OCI-LY7 (cell line): ENCODE measurements at regions not wholly inside any gene's neighbourhood (a gene's known extent, or its start where the extent isn't known, plus 50 kb on each side); places are given as distances from the start of the nearest gene placed in this dataset.

ENCODE experiments used
- BruUV-seq: library from RNA; stranded (reverse); fragments of 400-500 nt; replicated peaks from 2 replicates; lab custom pipeline; 2021; lab: Mats Ljungman, UMichigan
- CTCF ChIA-PET: fragments of 300-600 bp; sonication (Branson Sonifier 250); formaldehyde crosslinking; loops from one replicate; lab custom pipeline; 2022; ENCODE audit warnings: antibody characterized with exemption; ENCODE audit not compliant: unreplicated experiment; lab: Charles Lee
- POLR2A ChIA-PET: fragments of 300-600 bp; sonication (Branson Sonifier 250); formaldehyde crosslinking; loops from one replicate; lab custom pipeline; 2022; ENCODE audit warnings: antibody characterized with exemption; lab: Charles Lee
- DNase-seq: peaks from one replicate; pipeline ENCODE4 v3.0.0-alpha.2; 2015; ENCODE audit warnings: low spot score
- H2AFZ ChIP-seq: fragments of 200-600 bp; sonication (generic), shearing (Covaris generic); 2 replicates; pipeline ENCODE4 v1.6.1; 2014; ENCODE audit warnings: mild to moderate bottlenecking, antibody characterized with exemption, low read length, moderate library complexity
- H3K27ac ChIP-seq: fragments of 200-600 bp; sonication (generic); 2 replicates; pipeline ENCODE4 v1.5.1; 2014; ENCODE audit warnings: mixed run types, low read depth, mild to moderate bottlenecking, moderate library complexity, low read length, inconsistent platforms; ENCODE audit not compliant: poor library complexity, severe bottlenecking
- H3K36me3 ChIP-seq: fragments of 200-600 bp; sonication (generic); 2 replicates; pipeline ENCODE4 v1.6.1; 2014; ENCODE audit warnings: mild to moderate bottlenecking, antibody characterized with exemption, low read length, moderate library complexity, mixed read lengths; ENCODE audit not compliant: insufficient read depth
- H3K4me1 ChIP-seq: fragments of 200-600 bp; sonication (generic); 2 replicates; pipeline ENCODE4 v1.5.1; 2014; ENCODE audit warnings: mild to moderate bottlenecking, low read length; ENCODE audit not compliant: insufficient read depth, poor library complexity, severe bottlenecking
- H3K4me2 ChIP-seq: fragments of 200-600 bp; sonication (generic); 2 replicates; pipeline ENCODE4 v1.6.1; 2014; ENCODE audit warnings: mild to moderate bottlenecking, low read length
- H3K4me3 ChIP-seq: fragments of 200-600 bp; sonication (generic); 2 replicates; pipeline ENCODE4 v1.5.1; 2014; ENCODE audit warnings: mild to moderate bottlenecking, low read depth, low read length; ENCODE audit not compliant: poor library complexity, severe bottlenecking
- H3K79me2 ChIP-seq: fragments of 200-600 bp; sonication (generic); 2 replicates; pipeline ENCODE4 v1.6.1; 2016; ENCODE audit warnings: low read depth, mild to moderate bottlenecking, low read length, moderate library complexity, mixed read lengths; ENCODE audit not compliant: insufficient read depth
- H3K9me2 ChIP-seq: fragments of 200-600 bp; sonication (generic); 2 replicates; pipeline ENCODE4 v1.6.1; 2016; ENCODE audit warnings: mild to moderate bottlenecking, low read length, mixed read lengths; ENCODE audit not compliant: insufficient read depth
- H3K9me3 ChIP-seq: fragments of 200-600 bp; sonication (generic); 2 replicates; pipeline ENCODE4 v1.6.1; 2014; ENCODE audit warnings: mild to moderate bottlenecking, mixed run types, low read length, mixed read lengths
- H4K20me1 ChIP-seq: fragments of 200-600 bp; sonication (generic); 2 replicates; pipeline ENCODE4 v1.6.1; 2014; ENCODE audit warnings: mild to moderate bottlenecking, antibody characterized with exemption, low read length, moderate library complexity, mixed read lengths; ENCODE audit not compliant: insufficient read depth
- CTCF ChIP-seq: fragments of 200-600 bp; sonication (generic); conservative IDR thresholded peaks from 2 replicates; pipeline ENCODE4 v1.5.1; 2014; ENCODE audit warnings: mild to moderate bottlenecking, antibody characterized with exemption, low read length, moderate library complexity, mixed read lengths
- EZH2phosphoT487 ChIP-seq: fragments of 200-600 bp; sonication (generic); IDR thresholded peaks from 2 replicates; pipeline ENCODE4 v1.6.1; 2018; ENCODE audit warnings: low read depth, borderline replicate concordance, mild to moderate bottlenecking, mixed run types, antibody characterized with exemption, low read length, moderate library complexity, mixed read lengths
- intact Hi-C: fragments of 100-400 bp; cut with micrococcal nuclease; formaldehyde crosslinking; loops from one replicate; pipeline ENCODE4 v1.10.0; 2022; ENCODE audit not compliant: unreplicated experiment

- intact Hi-C loops = no loop called here
- H3K4me2 ChIP-seq = no peak overlapping the region
- CTCF ChIA-PET = no interaction called here
- DNase-seq = no peak
- no peak overlapping the region for H3K27ac ChIP-seq
- H2AFZ ChIP-seq = no peak overlapping the region
- POLR2A ChIA-PET = interaction anchor here (0.7 kb wide), 1 partner anchor 18 kb away, joined by 7 read pairs; no protein-coding TSS in a partner anchor
- H3K9me3 ChIP-seq = no peaks in the 10 kb centered on the region
- peaks cover 5% of the 10 kb centered on the region for H3K4me1 ChIP-seq
- no peak overlapping the region for H3K4me3 ChIP-seq
- H4K20me1 ChIP-seq = no peaks in the 10 kb centered on the region
- no peaks in the 10 kb centered on the region for H3K9me2 ChIP-seq
- no TSS peak for BruUV-seq
- H3K36me3 ChIP-seq = no peaks in the 10 kb centered on the region
- no peaks in the 10 kb centered on the region for H3K79me2 ChIP-seq
- TF ChIP-seq CTCF = no peak
- no peak for TF ChIP-seq EZH2phosphoT487
These were observed 61.6 kb upstream of the ECE1 start for GRCh38 chr1:21351901-21352300.

GRCh38 chr1:21350202-21350885 is 60.1 kb upstream of the ECE1 start:
- Histone ChIP-seq H3K9me2 (no peaks in the 10 kb centered on the region), H3K4me2 (no peak overlapping the region), H3K36me3 (no peaks in the 10 kb centered on the region), H3K9me3 (no peaks in the 10 kb centered on the region), H4K20me1 (no peaks in the 10 kb centered on the region), H3K79me2 (no peaks in the 10 kb centered on the region), H3K4me3 (no peak overlapping the region), H3K4me1 (peaks cover 13% of the 10 kb centered on the region), H3K27ac (no peak overlapping the region), H2AFZ (no peak overlapping the region)
- TF ChIP-seq CTCF (no peak), EZH2phosphoT487 (no peak)
- DNase-seq = no peak
- no TSS peak for BruUV-seq
- POLR2A ChIA-PET = no interaction called here
- intact Hi-C loops = no loop called here
- CTCF ChIA-PET = no interaction called here

- Histone ChIP-seq H3K4me1 (peaks cover 15% of the 10 kb centered on the region), H3K36me3 (no peaks in the 10 kb centered on the region), H3K9me3 (no peaks in the 10 kb centered on the region), H4K20me1 (no peaks in the 10 kb centered on the region), H2AFZ (no peak overlapping the region), H3K27ac (no peak overlapping the region), H3K79me2 (no peaks in the 10 kb centered on the region), H3K9me2 (no peaks in the 10 kb centered on the region), H3K4me2 (no peak overlapping the region), H3K4me3 (no peak overlapping the region)
- ChIA-PET POLR2A (no interaction called here), CTCF (interaction anchor here (1.0 kb wide), 1 partner anchor 12 kb away, joined by 3 read pairs; no protein-coding TSS in a partner anchor)
- TF ChIP-seq EZH2phosphoT487 (no peak), CTCF (no peak)
- intact Hi-C loops = no loop called here
- no peak for DNase-seq
- no TSS peak for BruUV-seq
These were observed 59.4 kb upstream of the ECE1 start for GRCh38 chr1:21349693-21350092.
